ENCODE measurements at regions not wholly inside any gene's neighbourhood (a gene's known extent, or its start where the extent isn't known, plus 50 kb on each side); places are given as distances from the start of the nearest gene placed in this dataset.

DNA sequence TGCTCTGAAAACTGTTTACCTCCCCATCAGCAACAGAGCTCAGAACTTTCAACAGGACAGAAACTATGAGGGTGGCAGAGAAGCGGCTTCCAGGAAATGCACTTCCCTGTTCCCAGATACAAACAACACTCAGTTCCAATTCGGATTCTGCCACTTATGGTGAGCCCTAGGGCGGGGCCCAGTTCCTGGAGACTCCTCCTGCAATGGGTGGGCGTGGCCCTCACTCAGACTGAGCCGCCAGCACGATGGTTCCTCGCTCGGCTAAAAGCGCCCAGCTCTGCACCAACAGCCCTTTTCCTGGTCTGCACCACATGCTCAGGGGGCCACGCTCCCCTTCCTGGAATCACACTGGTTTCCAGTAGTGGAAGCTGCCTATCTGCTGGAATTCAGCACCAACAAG, 314.1 kb downstream of the CTTN start:
- no peak for DNase-seq

DNA sequence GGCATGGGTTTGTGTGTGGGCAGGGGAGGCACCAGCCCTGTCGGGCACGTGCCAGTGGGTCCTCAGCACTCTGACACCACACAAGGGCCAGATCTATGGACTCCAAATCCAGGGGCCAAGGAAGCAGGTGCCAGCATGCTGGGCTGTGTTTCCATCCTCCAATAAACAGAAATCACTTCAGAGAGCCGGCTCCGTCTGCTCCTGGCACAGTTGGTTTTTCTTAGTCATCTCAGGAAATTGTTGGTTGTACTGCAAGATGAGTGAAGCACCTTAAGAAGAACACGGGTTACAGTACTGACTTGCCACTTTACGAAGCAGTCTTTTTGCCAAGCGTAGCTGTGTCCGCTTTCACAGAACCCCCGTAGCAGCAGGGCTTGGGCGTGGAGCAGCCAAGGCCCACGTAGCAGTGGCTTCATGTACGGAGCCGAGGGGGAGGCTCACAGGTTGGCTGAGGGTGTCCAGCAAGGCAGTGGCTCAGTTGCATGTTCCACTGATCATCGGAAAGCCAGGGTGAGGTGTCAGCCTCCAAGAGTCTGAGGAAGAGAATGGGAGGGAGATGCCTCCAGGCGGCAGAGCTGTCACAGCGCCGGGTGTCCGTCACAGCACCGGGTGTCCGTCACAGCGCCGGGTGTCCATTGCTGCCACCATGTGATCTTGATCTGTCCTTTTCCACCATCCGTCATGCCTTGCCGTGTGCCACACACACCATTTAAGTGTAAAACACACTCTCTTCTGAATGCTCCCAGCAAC, 314.9 kb downstream of the CTTN start:
- DNase-seq: no peak

GRCh38 chr11:70713988-70714665, 315.8 kb downstream of the CTTN start:
- no peak for DNase-seq

GRCh38 chr11:70715166-70715951, 317.0 kb downstream of the CTTN start:
- DNase-seq: no peak

- no peak for DNase-seq
Measured at GRCh38 chr11:70716216-70716615, 317.9 kb downstream of the CTTN start.

- no peak for DNase-seq
Measured at GRCh38 chr11:70716986-70717775, 318.9 kb downstream of the CTTN start.

GRCh38 chr11:70717936-70718595, 319.7 kb downstream of the CTTN start:
- DNase-seq: no peak

- DNase-seq: no peak
Measured at GRCh38 chr11:70719516-70719915, 321.2 kb downstream of the CTTN start.

DNA sequence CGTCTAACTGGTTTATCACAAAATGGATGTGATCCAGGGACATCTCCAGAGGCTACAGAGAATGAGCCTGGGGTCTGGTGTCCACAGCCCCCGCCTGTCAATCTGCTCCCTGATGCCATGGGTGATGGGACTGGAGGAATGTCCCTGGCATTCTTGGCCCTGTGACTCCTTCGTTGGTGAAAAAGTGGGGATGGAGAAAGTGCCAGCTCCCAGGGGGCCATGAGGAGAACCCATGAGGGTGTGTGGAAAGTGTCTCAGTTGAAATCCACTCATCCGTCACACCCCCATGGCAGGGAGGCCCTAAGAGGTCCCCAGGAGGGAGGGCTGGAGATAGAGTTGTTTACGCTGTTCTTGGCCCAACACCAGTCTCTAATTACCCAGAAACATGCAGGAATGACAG, 322.0 kb downstream of the CTTN start:
- DNase-seq: no peak

- DNase-seq: no peak
Measured at GRCh38 chr11:70721006-70721405, 322.7 kb downstream of the CTTN start.

GRCh38 chr11:70725278-70725677, 326.9 kb downstream of the CTTN start:
- DNase-seq: no peak

GRCh38 chr11:70725739-70726138, 327.4 kb downstream of the CTTN start:
- DNase-seq: no peak

GRCh38 chr11:70727021-70727420, 328.7 kb downstream of the CTTN start:
- no peak for DNase-seq

DNA sequence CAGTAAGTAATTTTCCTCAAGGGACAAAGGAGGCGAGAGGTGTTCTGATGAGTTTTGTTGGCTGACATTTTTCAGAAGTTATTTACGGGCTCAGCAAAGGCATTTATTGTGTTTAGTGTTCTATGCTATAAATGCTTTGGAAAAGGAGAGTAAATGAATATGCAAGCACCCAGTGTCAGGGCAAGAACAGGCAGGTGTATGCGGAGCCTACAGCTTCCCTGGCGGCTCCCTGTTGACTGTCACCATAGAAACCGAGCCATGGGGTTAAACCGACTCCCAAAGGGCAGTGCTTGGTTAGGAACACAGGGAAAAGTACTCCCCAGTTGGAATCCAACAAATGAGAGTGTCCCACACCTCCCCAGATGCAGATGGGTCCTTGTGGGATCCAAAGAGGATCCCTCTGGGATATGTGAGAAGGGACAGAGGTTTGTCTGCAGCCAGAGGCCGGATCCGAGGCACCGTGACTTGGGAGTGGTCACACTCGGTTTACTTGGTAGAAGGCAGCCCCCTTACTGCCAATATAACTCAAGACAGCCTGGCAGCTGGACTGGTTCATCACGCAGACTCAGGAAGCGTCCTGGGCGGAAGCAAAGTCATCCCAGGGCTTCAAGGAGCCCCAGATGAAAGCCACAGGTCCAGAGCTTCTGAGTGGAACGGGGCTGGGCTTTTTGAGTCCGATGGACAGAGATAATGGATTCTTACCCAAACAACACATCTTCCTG, 329.7 kb downstream of the CTTN start:
- DNase-seq: no peak

- DNase-seq: no peak
Measured at GRCh38 chr11:70729949-70730348, 331.6 kb downstream of the CTTN start.

DNA sequence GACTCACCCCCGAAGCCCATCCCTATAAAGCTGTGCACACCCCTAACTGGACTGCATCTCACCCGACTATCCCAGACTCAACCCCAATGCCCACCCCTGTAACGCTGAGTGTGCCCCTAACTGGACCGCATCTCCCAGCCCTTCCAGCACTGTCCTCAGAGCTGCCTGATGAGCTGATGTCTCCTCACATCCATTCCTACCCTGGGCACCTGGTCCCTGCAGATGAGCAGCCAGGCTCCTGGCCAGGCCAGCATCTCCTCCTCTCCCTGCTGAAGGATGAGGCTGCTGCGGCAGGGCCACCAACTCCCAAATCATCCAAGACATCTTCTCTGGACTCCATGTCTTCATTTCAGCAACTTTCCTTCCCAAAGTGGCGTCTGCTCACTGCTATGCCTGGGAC, 332.1 kb downstream of the CTTN start:
- DNase-seq: no peak

DNA sequence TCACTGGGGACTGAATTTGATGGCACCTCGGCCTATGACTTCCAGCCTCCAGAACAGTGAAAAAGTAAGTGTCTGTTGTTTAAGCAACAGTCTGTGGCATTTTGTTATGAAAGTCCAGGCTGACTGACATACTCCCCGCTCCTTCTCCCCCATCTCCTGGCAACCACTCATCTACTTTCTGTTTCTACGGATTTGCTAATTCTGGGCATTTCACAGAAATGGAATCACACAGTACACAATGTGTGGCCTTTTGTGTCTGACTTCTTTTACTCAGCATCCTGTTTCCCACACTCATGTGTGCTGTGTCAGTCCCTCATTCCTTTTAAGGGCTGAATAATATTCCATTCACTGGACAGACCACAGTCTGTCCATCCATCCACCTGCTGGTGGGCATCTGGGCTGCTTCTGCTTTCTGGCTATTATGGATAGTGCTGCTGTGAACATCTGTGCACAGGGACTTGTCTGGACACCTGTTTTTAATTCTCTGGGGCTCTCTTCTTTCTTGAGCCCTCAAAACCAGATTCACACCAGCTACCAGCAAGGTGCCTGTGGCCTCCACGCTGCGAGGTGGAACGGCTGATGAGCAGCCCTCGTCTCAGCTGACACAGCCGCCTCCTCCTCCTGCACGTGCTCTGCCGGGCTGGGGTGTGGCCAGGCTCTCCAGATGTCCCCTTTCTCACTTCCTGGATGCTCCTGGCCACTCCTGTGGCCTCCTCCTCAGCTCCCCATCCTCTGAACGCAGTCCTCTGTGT, 333.1 kb downstream of the CTTN start:
- DNase-seq: no peak

DNA sequence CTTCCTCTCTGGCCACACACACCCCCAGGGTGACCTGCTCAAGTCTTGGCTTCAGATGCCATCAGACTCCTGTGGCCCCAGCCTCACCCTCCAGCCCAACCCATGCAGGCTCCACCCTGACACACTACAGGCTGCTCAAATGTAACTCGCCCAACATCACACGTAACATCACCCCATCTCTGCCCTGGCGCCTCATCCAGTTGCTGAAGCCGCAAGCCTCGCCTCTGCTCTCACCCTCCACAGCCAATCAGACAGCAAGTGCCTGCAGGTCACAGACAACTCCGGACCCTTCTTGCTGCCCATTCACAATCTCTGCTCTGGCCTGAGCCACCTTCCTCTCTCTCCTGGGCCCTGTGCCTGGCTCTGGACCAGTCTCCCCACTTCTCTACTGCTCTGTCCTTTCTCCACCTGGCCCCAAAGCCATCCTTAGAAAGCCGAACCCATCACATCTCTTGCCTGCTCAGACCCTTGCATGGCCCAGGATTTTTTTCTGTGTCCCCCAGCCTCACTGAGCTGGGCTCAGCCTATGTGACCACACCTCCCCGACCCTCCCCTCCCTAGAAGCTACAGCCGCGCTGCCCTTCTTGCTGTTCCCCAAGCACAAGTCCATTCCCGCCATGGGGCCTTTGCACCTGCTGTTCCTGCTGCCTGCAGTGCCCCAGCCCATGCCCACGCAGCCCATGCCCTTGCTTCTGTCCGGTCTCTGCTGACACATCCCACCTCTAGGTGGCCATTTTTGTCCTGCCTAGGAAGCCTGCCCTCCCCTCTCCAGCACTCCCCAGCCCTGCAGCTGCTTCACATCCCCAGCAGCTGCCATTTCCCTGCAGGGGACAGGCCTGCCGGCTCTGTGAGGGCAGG, 333.9 kb downstream of the CTTN start:
- DNase-seq: no peak

GRCh38 chr11:70732881-70733196, 334.5 kb downstream of the CTTN start:
- DNase-seq: no peak

Measured in activated gamma-delta T cell treated with Interleukin-2 at 50 U/mL for 16 hours (primary cell).